ENCODE measurements at regions not wholly inside any gene's neighbourhood (a gene's known extent, or its start where the extent isn't known, plus 50 kb on each side); places are given as distances from the start of the nearest gene placed in this dataset.
A peak's percentile ranks its signal among the peaks of the same experiment; 100 is the strongest.

DNA sequence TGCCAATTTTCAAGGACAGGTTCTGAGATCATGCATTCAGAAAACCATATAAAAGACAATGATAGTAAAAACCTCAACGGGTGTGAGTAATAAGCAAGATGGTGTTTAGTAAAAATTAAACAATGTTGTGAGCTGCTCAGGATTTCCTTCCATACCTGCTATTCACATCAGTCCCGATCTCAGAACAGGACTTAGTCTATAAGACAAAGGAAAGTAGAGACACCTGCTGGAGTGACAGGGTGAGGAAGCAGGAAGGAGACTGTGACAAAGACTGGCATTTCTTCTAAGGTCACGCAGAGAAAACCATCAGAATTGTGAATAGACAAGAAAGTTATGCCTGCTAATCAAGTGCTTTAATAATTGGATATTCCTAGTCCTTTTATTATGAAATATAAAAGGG lies 648.0 kb downstream of the DACH1 start:
- H3K79me2 ChIP-seq (ENCODE audit: control insufficient read depth, insufficient read depth, low read length): no peaks in the 10 kb centered on the region
- no peaks in the 10 kb centered on the region for H3K36me3 ChIP-seq (ENCODE audit: control insufficient read depth in 2 of 2, extremely low read depth in 1 of 2, insufficient read depth in 2 of 2, low read length in 2 of 2)
- POLR2A ChIA-PET: no interaction called here
- no peak overlapping the region for H2AFZ ChIP-seq (ENCODE audit: low read depth, low read length)
- H3K4me3 ChIP-seq (replicated peaks in 1 of 3; ENCODE audit: insufficient read depth in 1 of 3, low read depth in 1 of 3, low read length in 3 of 3): no peak overlapping the region
- no peak overlapping the region for H3K9ac ChIP-seq (replicated peaks; ENCODE audit: extremely low read depth, insufficient read depth, low read length)
- H3K9me1 ChIP-seq (replicated peaks; ENCODE audit: control insufficient read depth, extremely low read depth, insufficient read depth, low read length): no peaks in the 10 kb centered on the region
- intact Hi-C loops (cut with micrococcal nuclease) (loop anchor here (5.0 to 10.0 kb wide), 2 partner anchors 494 to 597 kb away; no protein-coding TSS in a partner anchor), dilution Hi-C loops (cut with MboI; ENCODE audit: extremely low pct_ligation_motif_present, low sequenced_read_pairs) (no loop called here)
- no peak overlapping the region for H3K27ac ChIP-seq (ENCODE audit: insufficient read depth, low read depth, low read length)
- no peaks in the 10 kb centered on the region for H3K9me3 ChIP-seq (replicated peaks; ENCODE audit: control insufficient read depth, insufficient read depth, low read length)
- no peak overlapping the region for H3K4me2 ChIP-seq (ENCODE audit: insufficient read depth, low read length)
- CTCF ChIA-PET: no interaction called here
- BruUV-seq (replicated peaks): no TSS peak
- TF ChIP-seq, protein P1, sequence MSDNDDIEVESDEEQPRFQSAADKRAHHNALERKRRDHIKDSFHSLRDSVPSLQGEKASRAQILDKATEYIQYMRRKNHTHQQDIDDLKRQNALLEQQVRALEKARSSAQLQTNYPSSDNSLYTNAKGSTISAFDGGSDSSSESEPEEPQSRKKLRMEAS (IDR thresholded peaks at IDR 0.05; ENCODE audit: insufficient read depth, insufficient read length): no peak
- TF ChIP-seq POLR2A (IDR thresholded peaks at IDR 0.05; ENCODE audit: low read depth, low read length) (no peak), MYC (IDR thresholded peaks at IDR 0.05; ENCODE audit: low read depth, low read length) (no peak), GATA2 (IDR thresholded peaks at IDR 0.05; ENCODE audit: insufficient read depth, insufficient read length, low read depth, low read length) (no peak), POLR2AphosphoS5 (IDR thresholded peaks at IDR 0.05; ENCODE audit: insufficient read depth, low read depth, low read length) (no peak), JUN (IDR thresholded peaks at IDR 0.05; ENCODE audit: borderline replicate concordance, insufficient read depth, insufficient read length, low read depth) (no peak), FOS (IDR thresholded peaks at IDR 0.05; ENCODE audit: borderline replicate concordance, insufficient read depth, low read length) (no peak), CTCF (IDR thresholded peaks at IDR 0.05; ENCODE audit: extremely low read depth in 1 of 2, insufficient read depth in 1 of 2, low read depth in 1 of 2, low read length in 2 of 2) (no peak), EZH2 (IDR thresholded peaks at IDR 0.05; ENCODE audit: borderline replicate concordance, low read depth, low read length, severe bottlenecking) (no peak)
- H3K27me3 ChIP-seq (ENCODE audit: control insufficient read depth in 2 of 2, insufficient read depth in 2 of 2, low read length in 2 of 2): no peaks in the 10 kb centered on the region
- DNase-seq (ENCODE audit: low read depth, low spot score): peak; percentile 49
- no peaks in the 10 kb centered on the region for H4K20me1 ChIP-seq (replicated peaks; ENCODE audit: control insufficient read depth, extremely low read depth, insufficient read depth, low read length)
- H3K4me1 ChIP-seq (ENCODE audit: control insufficient read depth, extremely low read depth, insufficient read depth, low read length): peaks cover 2% of the 10 kb centered on the region
- FAIRE-seq: no peak
